ENCODE measurements at regions not wholly inside any gene's neighbourhood (a gene's known extent, or its start where the extent isn't known, plus 50 kb on each side); places are given as distances from the start of the nearest gene placed in this dataset.
"Not testable (repeated sequence)": the region's sequence is repeated elsewhere in the genome, so short reads cannot be mapped to it uniquely, and the experiment has no call there.

- DNase-seq = no peak
These were observed 67.3 kb upstream of the ADTRP start for GRCh38 chr6:11845664-11846577.

GRCh38 chr6:11842795-11843194 lies 64.2 kb upstream of the ADTRP start:
- DNase-seq = not testable (repeated sequence)

- no peak for DNase-seq
These were observed 56.5 kb upstream of the ADTRP start for GRCh38 chr6:11835065-11835464.

GRCh38 chr6:11833626-11834592 lies 55.3 kb upstream of the ADTRP start:
- DNase-seq = no peak

- no peak for DNase-seq
These were observed 53.0 kb upstream of the ADTRP start for GRCh38 chr6:11831653-11832052.

GRCh38 chr6:11830520-11830919 lies 51.9 kb upstream of the ADTRP start:
- no peak for DNase-seq

GRCh38 chr6:11830105-11830504 lies 51.5 kb upstream of the ADTRP start:
- DNase-seq = no peak

- DNase-seq = no peak
These were observed 49.8 kb upstream of the ADTRP start for GRCh38 chr6:11828262-11828870.

Data from stimulated activated CD4-positive, alpha-beta T cell treated with anti-CD3 and anti-CD28 coated beads, Interleukin-15, amount 100 ng/mL, for 24 hours (primary cell).